A673 (cell line): ENCODE measurements at regions not wholly inside any gene's neighbourhood (a gene's known extent, or its start where the extent isn't known, plus 50 kb on each side); places are given as distances from the start of the nearest gene placed in this dataset.

Experiments used
- BruUV-seq: library from RNA; stranded (reverse); fragments of 400-500 nt; replicated peaks from 2 replicates; lab custom pipeline; 2021; lab: Mats Ljungman, UMichigan
- CTCF ChIA-PET: fragments of 300-600 bp; sonication (Branson Sonifier 250); formaldehyde crosslinking; loops from one replicate; lab custom pipeline; 2022; ENCODE audit warnings: antibody characterized with exemption; lab: Charles Lee
- POLR2A ChIA-PET: fragments of 300-600 bp; sonication (Branson Sonifier 250); formaldehyde crosslinking; loops from one replicate; lab custom pipeline; 2022; ENCODE audit warnings: antibody characterized with exemption; ENCODE audit not compliant: low non-redundant PET; lab: Charles Lee
- DNase-seq: peaks from one replicate; pipeline ENCODE4 v3.0.0-alpha.2; 2015; ENCODE audit warnings: low spot score
- H3K27ac ChIP-seq: fragments of 200-600 bp; sonication (generic); 2 replicates; pipeline ENCODE4 v1.5.1; 2016; ENCODE audit warnings: mixed run types, low read depth, mild to moderate bottlenecking, mixed read lengths, antibody characterized with exemption, low read length; ENCODE audit not compliant: poor library complexity, severe bottlenecking
- H3K27me3 ChIP-seq: fragments of 200-600 bp; sonication (generic); replicated peaks from 2 replicates; pipeline ENCODE4 v1.6.1; 2017; ENCODE audit warnings: mixed run types, low read depth, mild to moderate bottlenecking, mixed read lengths, antibody characterized with exemption, low read length; ENCODE audit not compliant: insufficient read depth, poor library complexity
- H3K36me3 ChIP-seq: fragments of 200-600 bp; sonication (generic); 2 replicates; pipeline ENCODE4 v1.6.1; 2016; ENCODE audit warnings: mixed run types, mild to moderate bottlenecking, mixed read lengths, antibody characterized with exemption, low read length; ENCODE audit not compliant: insufficient read depth, poor library complexity, severe bottlenecking
- H3K4me1 ChIP-seq: fragments of 200-600 bp; sonication (generic); 2 replicates; pipeline ENCODE4 v1.6.1; 2017; ENCODE audit warnings: mixed run types, mild to moderate bottlenecking, mixed read lengths, antibody characterized with exemption, low read length; ENCODE audit not compliant: insufficient read depth, poor library complexity, severe bottlenecking
- H3K4me3 ChIP-seq: fragments of 200-600 bp; sonication (generic); 2 replicates; pipeline ENCODE4 v1.5.1; 2016; ENCODE audit warnings: low read depth, mixed run types, mild to moderate bottlenecking, mixed read lengths, low read length; ENCODE audit not compliant: poor library complexity, severe bottlenecking
- H3K9me3 ChIP-seq: fragments of 200-600 bp; sonication (generic); 2 replicates; pipeline ENCODE4 v1.6.1; 2016; ENCODE audit warnings: mixed run types, low read depth, mild to moderate bottlenecking, mixed read lengths, antibody characterized with exemption, low read length; ENCODE audit not compliant: poor library complexity, severe bottlenecking
- CTCF ChIP-seq: fragments of 300-800, 200-600 bp; sonication (generic); conservative IDR thresholded peaks from 2 replicates; pipeline ENCODE4 v1.5.1; 2017; ENCODE audit warnings: low read depth, mild to moderate bottlenecking, antibody characterized with exemption, low read length, moderate library complexity, mixed read lengths
- EZH2 ChIP-seq: fragments of 200-600 bp; sonication (generic); IDR thresholded peaks from 2 replicates; pipeline ENCODE4 v1.6.1; 2017; ENCODE audit warnings: borderline replicate concordance, low read depth, mild to moderate bottlenecking, mixed read lengths, antibody characterized with exemption, low read length; ENCODE audit not compliant: poor library complexity, severe bottlenecking
- intact Hi-C: fragments of 100-400 bp; cut with micrococcal nuclease; formaldehyde crosslinking; loops from one replicate; pipeline ENCODE4 v1.10.0; 2022; ENCODE audit not compliant: unreplicated experiment

DNA sequence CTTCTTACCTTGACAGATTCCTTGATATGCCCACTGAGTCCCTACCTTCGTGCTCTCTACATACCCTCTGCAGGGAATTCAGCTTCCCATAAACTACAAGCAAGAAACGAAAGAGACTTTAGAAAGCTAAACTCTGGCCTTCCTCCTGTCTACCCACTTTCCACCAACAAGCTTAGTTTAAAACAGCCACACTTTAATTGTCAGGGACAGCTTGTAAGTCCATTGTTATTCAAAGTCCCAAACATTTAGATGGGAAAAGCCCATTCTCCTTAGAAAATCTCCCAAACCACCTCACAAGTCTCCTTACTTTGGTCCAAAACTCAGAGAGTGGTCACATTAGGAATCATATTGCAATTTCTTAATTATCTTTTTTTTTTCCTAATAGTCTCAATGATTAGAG is 2695.8 kb downstream of the PCDH9 start:
- TF ChIP-seq CTCF, result no peak
- Histone ChIP-seq H3K36me3 (no peaks in the 10 kb centered on the region), H3K27me3 (no peaks in the 10 kb centered on the region), H3K4me1 (no peaks in the 10 kb centered on the region), H3K9me3 (no peaks in the 10 kb centered on the region), H3K27ac (no peak overlapping the region), H3K4me3 (no peak overlapping the region)
- POLR2A ChIA-PET, result no interaction called here
- no TSS peak for BruUV-seq
- intact Hi-C loops, result no loop called here
- no peak for DNase-seq
- CTCF ChIA-PET, result no interaction called here

GRCh38 chr13:64531400-64531799 is 2698.7 kb downstream of the PCDH9 start:
- Histone ChIP-seq H3K4me3 (no peak overlapping the region), H3K4me1 (no peaks in the 10 kb centered on the region), H3K36me3 (no peaks in the 10 kb centered on the region), H3K9me3 (no peaks in the 10 kb centered on the region), H3K27me3 (no peaks in the 10 kb centered on the region), H3K27ac (no peak overlapping the region)
- BruUV-seq, result no TSS peak
- POLR2A ChIA-PET, result no interaction called here
- CTCF ChIA-PET, result no interaction called here
- no peak for DNase-seq
- intact Hi-C loops, result no loop called here
- no peak for TF ChIP-seq EZH2
- TF ChIP-seq CTCF, result no peak

- CTCF ChIA-PET, result no interaction called here
- intact Hi-C loops, result no loop called here
These were observed 2700.2 kb downstream of the PCDH9 start for GRCh38 chr13:64529874-64530485.

More at GRCh38 chr13:64529874-64530485, 2700.2 kb downstream of the PCDH9 start:
- no TSS peak for BruUV-seq
- DNase-seq, result peak; percentile 46
- no peak overlapping the region for H3K4me3 ChIP-seq
- POLR2A ChIA-PET, result no interaction called here
- TF ChIP-seq EZH2, result no peak
- peak; percentile 72 for TF ChIP-seq CTCF
- H3K9me3 ChIP-seq, result no peaks in the 10 kb centered on the region
- no peaks in the 10 kb centered on the region for H3K4me1 ChIP-seq
- no peaks in the 10 kb centered on the region for H3K27me3 ChIP-seq
- H3K27ac ChIP-seq, result no peak overlapping the region
- no peaks in the 10 kb centered on the region for H3K36me3 ChIP-seq
